ENCODE measurements at regions not wholly inside any gene's neighbourhood (a gene's known extent, or its start where the extent isn't known, plus 50 kb on each side); places are given as distances from the start of the nearest gene placed in this dataset.

- Histone ChIP-seq H3K79me1 (ENCODE audit: low read depth in 1 of 2, low read length in 2 of 2) (no peaks in the 10 kb centered on the region), H4K5ac (ENCODE audit: low read depth, low read length) (no peak overlapping the region), H4K20me1 (ENCODE audit: insufficient read depth, low read length) (no peaks in the 10 kb centered on the region), H4K8ac (ENCODE audit: low read depth in 2 of 2, low read length in 2 of 2) (no peak overlapping the region), H3K9me3 (ENCODE audit: control insufficient read depth, insufficient read depth, low read length) (no peaks in the 10 kb centered on the region), H3K56ac (ENCODE audit: extremely low read depth, insufficient read depth, low read length) (no peak overlapping the region), H3K4ac (ENCODE audit: low read depth, low read length) (no peak overlapping the region), H2BK20ac (ENCODE audit: low read depth, low read length) (no peak overlapping the region), H3K27me3 (ENCODE audit: control insufficient read depth, insufficient read depth, low read length) (no peaks in the 10 kb centered on the region), H3K23ac (ENCODE audit: low read depth, low read length) (no peak overlapping the region), H3K4me2 (ENCODE audit: low read depth, low read length) (no peak overlapping the region), H2AK5ac (ENCODE audit: low read depth, low read length) (no peak overlapping the region), H2BK15ac (ENCODE audit: low read depth, low read length) (no peak overlapping the region), H3K9me1 (ENCODE audit: insufficient read depth, low read length) (no peaks in the 10 kb centered on the region), H2BK120ac (ENCODE audit: low read depth, low read length) (no peak overlapping the region), H3K18ac (ENCODE audit: low read depth, low read length) (no peak overlapping the region), H3K36me3 (ENCODE audit: control insufficient read depth, insufficient read depth, low read length) (no peaks in the 10 kb centered on the region), H2AFZ (replicated peaks; ENCODE audit: low read length, poor library complexity) (no peak overlapping the region), H3K14ac (replicated peaks; ENCODE audit: low read depth, low read length) (no peak overlapping the region), H2AK9ac (replicated peaks; ENCODE audit: low read depth, low read length, poor library complexity) (no peak overlapping the region), H2BK5ac (ENCODE audit: low read depth, low read length, poor library complexity, severe bottlenecking) (no peak overlapping the region), H3K27ac (ENCODE audit: insufficient read depth, low read length) (no peak overlapping the region), H4K91ac (ENCODE audit: insufficient read depth, low read depth, low read length) (no peak overlapping the region), H3K4me3 (ENCODE audit: insufficient read depth, low read depth, low read length) (no peak overlapping the region), H3K9ac (ENCODE audit: low read depth, low read length) (no peak overlapping the region), H3K4me1 (ENCODE audit: control insufficient read depth, insufficient read depth, low read length) (no peaks in the 10 kb centered on the region)
- no peak for DNase-seq
- in situ Hi-C loops (cut with MboI; ENCODE audit: low sequenced_read_pairs): no loop called here
- BruUV-seq (replicated peaks): no TSS peak
- no peak for ATAC-seq (ENCODE audit: low read depth)
- ChIA-PET POLR2A (ENCODE audit: unreplicated experiment) (no interaction called here), CTCF (no interaction called here)
- dilution Hi-C loops (cut with HindIII; ENCODE audit: low sequenced_read_pairs, unreplicated experiment): no loop called here
- WGBS, 2 experiments (ENCODE audit: extremely low coverage in 2 of 2, insufficient read length in 1 of 2): no CpG with 5 or more reads among the region's 2 CpGs
- intact Hi-C loops (cut with micrococcal nuclease): no loop called here
- TF ChIP-seq ELK1 (IDR thresholded peaks at IDR 0.05; ENCODE audit: borderline replicate concordance, low read depth, low read length) (no peak), FOS (IDR thresholded peaks at IDR 0.05; ENCODE audit: low read depth, low read length) (no peak), POLR2A (IDR thresholded peaks at IDR 0.05; ENCODE audit: low read depth, low read length) (no peak), RAD21 (IDR thresholded peaks at IDR 0.05; ENCODE audit: low read length) (no peak)
Observed at GRCh38 chr9:27676827-27677226, 103.5 kb upstream of the C9orf72 start.
